SK-N-SH treated with all-trans-retinoic acid at 6 μM for 48 hours (cell line): ENCODE measurements at regions not wholly inside any gene's neighbourhood (a gene's known extent, or its start where the extent isn't known, plus 50 kb on each side); places are given as distances from the start of the nearest gene placed in this dataset.

Experiments
- ARNTL ChIP-seq: fragments of 450-650 bp; formaldehyde crosslinking; IDR thresholded peaks from 2 replicates; pipeline ENCODE4 v1.5.0; 2020; ENCODE audit warnings: low read depth, mild to moderate bottlenecking, moderate library complexity, borderline replicate concordance
- CSDC2 ChIP-seq: fragments of 250-450 bp; sonication (Bioruptor Pico); IDR thresholded peaks from 2 replicates; pipeline ENCODE4 v1.5.0; 2020; ENCODE audit warnings: mild to moderate bottlenecking, moderate library complexity
- GLIS3 ChIP-seq: fragments of 250-450 bp; sonication (Bioruptor Pico); IDR thresholded peaks from 2 replicates; pipeline ENCODE4 v1.5.0; 2020; ENCODE audit warnings: mild to moderate bottlenecking, moderate library complexity
- ISL1 ChIP-seq: fragments of 250-450 bp; sonication (Bioruptor Pico); IDR thresholded peaks from 2 replicates; pipeline ENCODE4 v2.1.2; 2022; ENCODE audit warnings: mild to moderate bottlenecking, moderate library complexity
- PATZ1 ChIP-seq: fragments of 250-450 bp; sonication (Bioruptor Pico); IDR thresholded peaks from 2 replicates; pipeline ENCODE4 v1.8.0; 2020; ENCODE audit warnings: mild to moderate bottlenecking, moderate library complexity, borderline replicate concordance
- RARB ChIP-seq: fragments of 250-450 bp; sonication (Bioruptor Pico); IDR thresholded peaks from 2 replicates; pipeline ENCODE4 v1.8.0; 2021; ENCODE audit warnings: mild to moderate bottlenecking, moderate library complexity
- TCF4 ChIP-seq: fragments of 250-450 bp; sonication (Bioruptor Pico); IDR thresholded peaks from 2 replicates; pipeline ENCODE4 v1.8.0; 2021; ENCODE audit warnings: mild to moderate bottlenecking, moderate library complexity, borderline replicate concordance
- ZC3H10 ChIP-seq: fragments of 250-450 bp; sonication (Bioruptor Pico); IDR thresholded peaks from 2 replicates; pipeline ENCODE4 v1.5.1; 2021; ENCODE audit warnings: mild to moderate bottlenecking, moderate library complexity
- ZFP3 ChIP-seq: fragments of 250-450 bp; sonication (Bioruptor Pico); IDR thresholded peaks from 2 replicates; pipeline ENCODE4 v1.5.0; 2020; ENCODE audit warnings: mild to moderate bottlenecking, moderate library complexity
- ZFP30 ChIP-seq: fragments of 450-650 bp; formaldehyde crosslinking; IDR thresholded peaks from 2 replicates; pipeline ENCODE4 v1.5.0; 2022; ENCODE audit warnings: mild to moderate bottlenecking, moderate library complexity
- ZNF565 ChIP-seq: fragments of 450-650 bp; formaldehyde crosslinking; conservative IDR thresholded peaks from 2 replicates; pipeline ENCODE4 v1.5.0; 2020; ENCODE audit warnings: low read depth, mild to moderate bottlenecking, moderate library complexity
- TF ChIP-seq, protein P1 (sequence below): fragments of 250-450 bp; sonication (Bioruptor Pico); IDR thresholded peaks from 2 replicates; pipeline ENCODE4 v1.5.0; 2020; ENCODE audit warnings: mild to moderate bottlenecking, moderate library complexity

DNA sequence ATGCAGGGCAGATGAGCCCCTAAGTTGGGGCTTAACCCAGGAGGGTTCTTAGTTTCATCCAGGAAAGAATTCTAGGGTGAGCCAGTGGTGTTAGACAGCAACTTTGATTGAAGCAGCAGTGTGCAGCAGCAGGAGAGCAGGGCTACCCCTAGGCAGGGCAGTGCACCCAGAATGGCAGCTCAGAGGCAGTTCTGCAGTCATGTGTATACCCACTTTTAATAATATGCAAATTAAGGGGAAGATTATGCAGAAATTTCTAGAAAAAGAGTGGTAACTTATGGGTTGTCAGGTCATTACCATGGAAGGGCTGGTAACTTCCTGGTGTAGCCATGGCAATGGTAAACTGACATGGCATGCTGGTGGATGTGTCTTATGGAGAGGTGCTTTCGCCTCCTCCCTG, 297.5 kb downstream of the PCNX1 start:
- TF ChIP-seq PATZ1 (CRISPR knock-in tag): no peak
- TF ChIP-seq ZFP30 (CRISPR knock-in tag): no peak
- TF ChIP-seq, protein P1, sequence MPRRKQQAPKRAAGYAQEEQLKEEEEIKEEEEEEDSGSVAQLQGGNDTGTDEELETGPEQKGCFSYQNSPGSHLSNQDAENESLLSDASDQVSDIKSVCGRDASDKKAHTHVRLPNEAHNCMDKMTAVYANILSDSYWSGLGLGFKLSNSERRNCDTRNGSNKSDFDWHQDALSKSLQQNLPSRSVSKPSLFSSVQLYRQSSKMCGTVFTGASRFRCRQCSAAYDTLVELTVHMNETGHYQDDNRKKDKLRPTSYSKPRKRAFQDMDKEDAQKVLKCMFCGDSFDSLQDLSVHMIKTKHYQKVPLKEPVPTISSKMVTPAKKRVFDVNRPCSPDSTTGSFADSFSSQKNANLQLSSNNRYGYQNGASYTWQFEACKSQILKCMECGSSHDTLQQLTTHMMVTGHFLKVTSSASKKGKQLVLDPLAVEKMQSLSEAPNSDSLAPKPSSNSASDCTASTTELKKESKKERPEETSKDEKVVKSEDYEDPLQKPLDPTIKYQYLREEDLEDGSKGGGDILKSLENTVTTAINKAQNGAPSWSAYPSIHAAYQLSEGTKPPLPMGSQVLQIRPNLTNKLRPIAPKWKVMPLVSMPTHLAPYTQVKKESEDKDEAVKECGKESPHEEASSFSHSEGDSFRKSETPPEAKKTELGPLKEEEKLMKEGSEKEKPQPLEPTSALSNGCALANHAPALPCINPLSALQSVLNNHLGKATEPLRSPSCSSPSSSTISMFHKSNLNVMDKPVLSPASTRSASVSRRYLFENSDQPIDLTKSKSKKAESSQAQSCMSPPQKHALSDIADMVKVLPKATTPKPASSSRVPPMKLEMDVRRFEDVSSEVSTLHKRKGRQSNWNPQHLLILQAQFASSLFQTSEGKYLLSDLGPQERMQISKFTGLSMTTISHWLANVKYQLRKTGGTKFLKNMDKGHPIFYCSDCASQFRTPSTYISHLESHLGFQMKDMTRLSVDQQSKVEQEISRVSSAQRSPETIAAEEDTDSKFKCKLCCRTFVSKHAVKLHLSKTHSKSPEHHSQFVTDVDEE (CRISPR knock-in tag): no peak
- no peak for TF ChIP-seq ZC3H10 (CRISPR knock-in tag)
- no peak for TF ChIP-seq GLIS3 (CRISPR knock-in tag)
- no peak for TF ChIP-seq CSDC2
- no peak for TF ChIP-seq ZFP3 (CRISPR knock-in tag)
- no peak for TF ChIP-seq ISL1 (CRISPR knock-in tag)
- TF ChIP-seq ZNF565 (CRISPR knock-in tag): no peak
- no peak for TF ChIP-seq ARNTL
- no peak for TF ChIP-seq RARB
- no peak for TF ChIP-seq TCF4 (CRISPR knock-in tag)
